Activated T-cell treated with anti-CD3 and anti-CD28 coated beads for 48 hours (primary cell): ENCODE measurements at regions not wholly inside any gene's neighbourhood (a gene's known extent, or its start where the extent isn't known, plus 50 kb on each side); places are given as distances from the start of the nearest gene placed in this dataset.
"Not testable (repeated sequence)": the region's sequence is repeated elsewhere in the genome, so short reads cannot be mapped to it uniquely, and the experiment has no call there.

Source experiments
- DNase-seq: peaks from one replicate; pipeline ENCODE4 v3.0.0-alpha.2; 2020; ENCODE audit warnings: low read depth

DNA sequence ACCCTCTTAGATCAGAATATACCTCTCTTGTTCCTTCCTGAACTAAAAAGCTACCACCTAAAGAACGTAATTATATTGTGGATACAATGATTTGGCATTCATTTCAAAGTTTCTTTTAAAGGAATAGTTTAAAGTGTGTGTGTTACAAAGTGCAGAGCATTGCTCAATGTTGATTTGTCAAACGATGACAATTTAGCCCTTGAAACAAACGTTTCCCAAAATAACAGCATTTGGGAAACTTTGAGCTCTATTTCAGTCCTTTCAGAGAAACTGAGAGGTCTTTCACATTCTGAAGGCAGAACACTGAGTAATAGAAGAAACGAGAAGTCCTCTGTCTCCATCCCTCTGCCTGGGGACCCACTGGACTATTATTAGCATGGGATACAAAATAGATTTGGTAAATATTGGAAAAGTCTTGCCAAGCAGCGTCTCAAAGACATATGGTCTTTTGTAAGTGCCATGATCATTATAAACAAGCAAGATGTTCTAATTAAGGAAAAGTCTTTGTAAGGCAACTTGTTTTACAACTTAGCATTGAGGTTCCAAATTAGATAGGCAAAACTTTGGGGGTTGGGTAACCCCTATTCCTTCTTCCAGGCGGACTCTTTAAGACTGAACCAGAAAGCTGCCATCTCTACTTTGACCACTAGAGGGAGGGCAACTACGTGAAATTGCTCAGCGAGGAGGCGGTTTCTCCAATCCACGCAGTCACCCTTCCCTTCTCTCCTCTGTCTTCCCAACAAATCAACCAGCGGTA is 208.8 kb downstream of the RNF144B start:
- peak; percentile 15 for DNase-seq

DNA sequence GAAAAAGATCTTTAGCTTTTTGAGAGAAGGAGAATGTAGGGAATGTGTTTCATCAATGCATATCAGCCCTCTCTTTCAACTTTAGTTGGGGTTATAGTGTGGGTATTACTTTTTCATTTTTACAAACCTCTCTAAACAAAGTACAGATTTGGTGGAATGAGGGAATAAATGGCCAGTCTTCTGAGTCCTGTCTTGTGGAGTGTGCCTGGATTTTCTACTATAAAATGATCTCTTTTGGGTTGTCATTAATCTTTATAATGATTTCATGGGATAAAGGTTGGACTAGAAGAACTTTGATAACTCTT is 209.3 kb downstream of the RNF144B start:
- DNase-seq, result no peak

DNA sequence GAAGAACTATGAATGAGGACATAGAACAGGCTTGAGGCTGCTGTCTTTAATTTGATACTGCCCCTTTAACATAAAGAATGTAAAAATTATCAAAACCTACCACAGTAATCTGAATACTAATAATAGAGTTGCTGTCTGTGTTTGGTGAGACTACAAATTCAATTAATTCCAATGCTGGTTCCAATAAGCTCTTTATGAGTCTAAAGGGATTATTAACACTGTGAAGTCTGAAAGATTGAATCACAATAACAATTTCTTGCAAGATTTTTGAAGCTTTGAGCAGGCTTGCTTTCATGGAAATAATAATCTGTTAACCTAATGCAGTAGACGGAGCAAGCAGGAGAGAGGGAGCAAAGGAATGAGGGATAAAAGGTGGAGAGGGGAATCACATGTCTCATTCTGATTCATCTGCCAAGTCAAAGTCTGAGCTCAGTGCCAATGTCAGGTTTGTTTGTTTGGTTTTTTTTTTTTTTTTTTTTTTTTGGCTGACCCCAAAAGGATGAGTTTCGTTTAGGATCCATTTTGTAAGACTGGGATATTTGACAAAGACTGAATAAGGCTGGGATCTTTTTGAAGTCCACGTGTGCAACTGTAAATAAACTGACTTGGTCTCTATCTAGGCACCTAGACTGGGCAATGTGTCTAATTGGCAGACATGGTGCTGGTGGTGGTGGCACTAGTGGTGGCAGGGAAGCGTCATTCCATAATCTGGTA is 211.6 kb downstream of the RNF144B start:
- DNase-seq, result no peak

DNA sequence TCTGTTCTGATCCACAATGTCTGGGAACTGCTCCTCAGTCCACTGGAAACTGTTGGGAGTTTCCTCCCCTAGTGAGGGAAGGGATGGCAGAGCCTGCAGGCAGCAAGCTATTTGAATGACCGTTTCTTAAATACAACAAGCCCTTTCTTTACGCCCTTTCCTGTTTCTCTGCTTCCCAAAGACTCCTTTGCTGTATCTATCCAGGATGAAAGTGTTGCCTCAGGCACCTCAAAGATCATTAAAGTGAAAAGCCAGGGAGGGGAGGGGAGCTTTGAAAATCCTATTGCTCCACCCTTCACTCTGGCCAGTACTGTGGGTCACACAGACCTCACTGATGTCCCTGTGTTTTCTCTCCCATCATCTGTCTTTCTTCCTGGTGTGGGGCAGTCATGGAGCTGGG is 213.1 kb downstream of the RNF144B start:
- no peak for DNase-seq

DNA sequence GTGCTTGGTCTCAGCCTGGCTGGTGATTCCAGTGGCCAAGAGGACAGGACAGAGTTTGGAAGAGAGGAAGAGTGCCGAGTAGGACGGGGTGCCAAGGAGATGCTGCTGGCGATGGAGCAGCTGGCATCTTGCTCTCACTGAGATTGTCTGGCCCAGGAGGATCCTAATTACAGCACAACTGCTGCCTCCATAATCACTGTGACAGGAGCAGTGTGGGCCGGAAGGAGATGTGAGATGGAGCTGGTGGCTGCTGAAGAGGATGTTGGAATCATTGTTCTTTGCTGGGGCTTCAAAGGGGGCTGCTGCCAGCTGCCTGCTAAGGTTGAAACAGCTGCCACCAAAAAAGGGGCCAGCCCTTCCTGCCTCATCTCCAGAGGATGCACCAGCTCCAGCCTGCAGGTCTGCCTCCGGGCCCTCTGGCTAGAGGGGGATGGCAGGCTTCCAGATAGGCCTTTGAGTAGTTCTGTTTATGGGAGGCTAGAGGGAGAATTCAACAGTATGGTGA is 214.4 kb downstream of the RNF144B start:
- no peak for DNase-seq

DNA sequence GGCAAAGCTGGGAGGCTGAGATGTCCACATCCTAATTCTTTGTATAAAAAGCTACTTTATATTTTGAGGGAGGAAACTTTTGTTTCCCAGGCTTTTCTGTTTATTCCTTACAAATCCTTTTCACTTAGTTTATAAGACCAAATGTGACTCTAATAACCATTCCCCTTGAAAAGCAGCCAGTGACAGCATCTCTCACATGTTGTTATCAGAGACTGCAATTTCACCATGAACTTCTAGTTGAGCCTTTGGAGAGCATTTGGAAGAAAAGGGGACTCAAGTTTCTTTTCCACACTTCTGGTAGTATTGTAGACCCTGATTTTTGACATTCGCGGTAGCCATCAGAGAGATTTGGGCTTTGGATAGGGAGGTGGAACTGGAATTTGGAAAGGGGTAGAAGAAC is 215.8 kb downstream of the RNF144B start:
- no peak for DNase-seq

DNA sequence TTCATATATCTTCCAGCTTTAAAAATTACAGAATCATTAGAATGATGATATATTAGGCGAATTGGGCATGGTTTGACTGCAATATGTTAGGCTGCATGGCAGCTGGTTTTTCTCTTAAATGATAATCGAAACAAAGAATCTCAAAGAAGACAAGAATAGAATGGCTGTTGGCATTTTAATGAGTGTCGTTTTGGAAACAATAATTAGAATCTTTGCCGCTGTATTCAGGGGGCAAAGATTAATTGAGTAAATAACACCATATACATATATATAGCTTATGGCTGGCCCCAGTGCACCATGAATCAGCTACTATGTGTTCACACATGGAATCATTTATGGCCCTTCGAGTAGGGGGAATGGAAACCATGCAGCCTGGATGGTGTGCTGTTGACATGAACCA is 216.2 kb downstream of the RNF144B start:
- no peak for DNase-seq

DNA sequence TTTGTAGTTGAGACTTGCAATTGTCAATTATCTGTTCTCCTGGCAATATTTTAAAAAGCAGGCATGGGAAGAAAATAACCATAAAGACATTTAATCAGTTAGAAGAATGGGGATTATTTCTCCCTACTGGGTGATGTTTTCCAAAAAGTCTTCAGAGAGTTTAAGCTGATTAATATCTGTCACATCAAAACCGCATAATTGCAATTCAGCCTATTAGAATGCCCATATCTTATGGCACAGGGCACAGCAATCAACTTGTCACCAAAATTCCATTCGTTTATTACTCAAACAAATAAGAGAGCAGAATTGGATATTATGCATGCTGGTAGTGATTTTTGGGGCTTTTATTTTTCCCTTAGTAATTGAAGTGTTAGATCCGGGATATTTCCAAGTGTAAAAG is 218.7 kb downstream of the RNF144B start:
- no peak for DNase-seq

DNA sequence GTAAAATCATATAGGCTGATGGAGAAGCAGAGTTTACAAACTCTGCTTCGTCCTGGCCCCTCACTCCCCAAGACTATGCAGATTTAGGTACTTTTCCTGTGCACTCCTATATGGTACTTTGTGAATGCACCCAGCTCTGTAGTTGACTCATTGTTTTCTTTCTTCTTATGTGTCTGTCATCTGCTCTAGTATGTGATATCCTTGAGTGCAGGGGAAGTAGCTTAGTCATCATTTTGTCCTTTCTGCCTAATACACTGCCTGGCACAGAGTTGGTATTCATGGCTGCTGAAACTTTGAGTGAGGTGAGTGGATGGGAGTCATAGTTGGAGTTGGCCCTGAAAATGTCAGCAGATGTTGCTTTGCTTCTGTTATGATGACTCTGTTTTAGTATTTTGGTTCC is 222.6 kb downstream of the RNF144B start:
- DNase-seq, result no peak

DNA sequence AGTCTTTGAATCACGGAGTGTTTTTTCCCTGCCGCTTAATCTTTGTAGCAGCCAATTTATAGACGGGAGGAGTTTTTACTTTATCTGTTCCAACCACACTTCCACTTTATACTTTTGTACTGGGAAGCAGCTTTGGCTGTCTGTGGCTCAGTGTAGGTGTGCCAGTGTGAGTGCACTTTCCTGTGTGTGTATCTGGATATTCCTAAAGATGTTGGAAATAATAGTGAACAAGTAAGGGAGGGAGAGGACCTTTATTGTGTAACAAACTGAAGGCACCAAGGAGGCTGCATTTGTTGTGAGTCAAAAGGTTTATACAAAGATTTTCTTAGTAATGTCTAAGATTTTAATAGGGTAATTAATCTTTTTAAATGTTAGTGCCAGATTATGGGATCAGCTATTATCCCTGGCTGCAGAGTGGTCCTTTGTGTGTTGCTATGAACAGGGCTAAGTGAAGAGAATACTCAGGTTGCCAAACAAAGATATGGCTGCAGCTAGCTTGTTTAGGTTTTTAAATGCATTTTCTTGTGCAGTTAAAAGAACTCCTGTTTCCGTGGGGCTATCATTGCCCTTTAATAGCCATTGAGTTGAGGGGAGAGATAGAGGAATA is 226.3 kb downstream of the RNF144B start:
- no peak for DNase-seq

DNA sequence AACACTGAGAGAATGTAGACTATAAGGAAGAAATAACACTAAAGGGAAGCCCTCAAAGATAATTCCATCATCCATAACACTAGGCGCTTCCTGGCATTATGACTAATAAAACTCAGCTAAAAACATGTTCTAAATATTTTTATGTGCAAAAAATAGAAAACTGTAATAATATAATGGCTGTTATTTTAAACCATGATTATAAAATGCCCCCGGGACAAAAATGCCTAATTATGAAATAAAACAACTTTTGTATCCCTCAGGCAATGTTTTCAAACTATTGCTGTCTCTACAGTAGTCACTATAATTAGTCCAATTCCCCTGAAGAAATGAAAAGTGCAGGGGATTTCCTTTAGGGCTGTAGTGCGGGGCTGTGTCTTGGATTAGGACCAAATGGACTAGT is 242.4 kb downstream of the RNF144B start:
- no peak for DNase-seq

DNA sequence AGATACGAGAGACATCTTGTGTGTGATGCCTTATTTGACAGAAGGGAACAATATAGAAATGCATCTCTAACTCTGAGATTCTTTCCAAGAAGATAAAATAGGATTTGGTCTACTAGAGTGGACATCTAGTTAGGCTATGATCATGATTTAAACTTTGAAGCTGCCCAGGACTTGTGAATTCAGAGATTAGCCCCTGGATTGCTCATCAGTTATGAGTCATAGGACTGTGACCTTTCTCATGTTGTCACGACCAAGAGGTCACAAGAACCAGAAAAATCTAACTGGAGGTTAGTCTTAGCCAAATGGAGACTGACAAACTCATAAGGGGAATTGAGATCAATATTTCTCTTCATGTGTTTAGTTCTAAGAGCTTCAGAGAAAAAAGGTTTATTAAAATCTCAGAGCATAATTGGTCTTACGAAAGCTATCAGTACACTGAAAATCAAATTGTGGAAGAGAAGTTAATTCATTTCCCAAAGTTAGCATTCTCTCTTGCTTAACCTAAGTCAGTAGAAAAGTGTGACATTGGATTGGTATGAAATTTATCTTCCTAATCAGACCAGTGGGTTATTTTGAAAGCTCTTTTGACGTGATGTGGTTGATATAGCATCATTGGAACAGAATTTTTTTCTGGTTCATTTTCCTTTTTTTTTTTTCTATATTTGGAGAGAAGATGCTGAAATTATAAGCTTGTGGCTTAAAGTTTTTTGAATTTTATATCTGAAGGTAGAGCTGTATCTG is 245.7 kb downstream of the RNF144B start:
- no peak for DNase-seq

DNA sequence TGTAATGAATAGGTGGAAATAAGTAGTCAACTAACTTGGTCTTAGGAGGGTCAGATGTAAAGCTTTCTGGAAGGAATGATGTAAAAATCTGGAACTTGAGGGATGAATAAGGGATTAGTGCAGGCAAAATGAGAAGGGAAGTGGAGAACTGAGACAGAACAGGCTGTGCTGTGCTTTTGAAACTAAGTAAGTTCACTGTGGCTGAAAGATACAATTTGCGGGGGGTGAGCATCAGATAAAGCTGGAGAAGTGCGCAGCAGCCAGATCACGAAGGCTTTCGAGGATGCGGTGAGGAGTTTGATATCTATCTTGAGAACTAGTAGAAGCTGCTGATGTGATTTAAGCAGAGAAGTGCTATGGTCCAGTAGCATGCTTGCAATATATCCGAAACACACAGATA is 247.8 kb downstream of the RNF144B start:
- no peak for DNase-seq

DNA sequence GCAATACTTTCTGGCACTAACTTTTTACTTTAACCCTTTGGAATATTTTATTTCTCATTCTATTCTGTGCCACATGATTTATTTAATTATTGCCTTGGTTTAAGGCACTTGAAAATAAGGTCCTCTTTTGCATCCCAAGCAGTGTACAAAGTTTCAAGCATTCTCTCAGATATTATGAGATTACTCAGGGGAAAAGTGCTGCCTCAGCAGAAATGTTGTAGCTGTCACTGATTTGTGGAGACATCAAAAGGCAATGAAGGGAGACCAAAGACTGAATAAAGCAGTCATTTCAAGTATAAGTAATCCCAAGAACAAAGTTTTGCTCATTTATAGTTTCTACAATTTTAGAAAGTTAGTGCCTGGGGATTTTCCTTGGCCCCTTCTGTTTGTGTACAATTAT is 253.0 kb downstream of the RNF144B start:
- DNase-seq, result no peak

DNA sequence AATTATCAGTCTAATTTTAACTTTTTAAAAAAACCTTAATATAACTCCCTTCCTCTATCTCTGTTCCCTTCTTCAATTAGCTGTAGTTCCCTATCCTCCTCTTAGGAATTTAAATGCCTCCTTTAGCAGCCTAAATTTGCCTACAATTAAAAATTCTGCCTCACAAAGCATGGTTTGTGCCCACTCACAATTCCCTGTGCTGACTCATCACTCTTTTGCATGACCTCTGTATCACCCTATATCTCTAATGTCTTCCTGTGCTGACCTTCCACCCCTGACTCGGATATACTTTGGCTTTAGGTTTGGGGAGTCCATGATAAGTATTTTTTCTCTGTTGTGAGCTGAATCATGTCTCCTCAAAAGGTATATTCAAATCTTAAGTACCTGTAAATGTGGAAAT is 253.6 kb downstream of the RNF144B start:
- no peak for DNase-seq

DNA sequence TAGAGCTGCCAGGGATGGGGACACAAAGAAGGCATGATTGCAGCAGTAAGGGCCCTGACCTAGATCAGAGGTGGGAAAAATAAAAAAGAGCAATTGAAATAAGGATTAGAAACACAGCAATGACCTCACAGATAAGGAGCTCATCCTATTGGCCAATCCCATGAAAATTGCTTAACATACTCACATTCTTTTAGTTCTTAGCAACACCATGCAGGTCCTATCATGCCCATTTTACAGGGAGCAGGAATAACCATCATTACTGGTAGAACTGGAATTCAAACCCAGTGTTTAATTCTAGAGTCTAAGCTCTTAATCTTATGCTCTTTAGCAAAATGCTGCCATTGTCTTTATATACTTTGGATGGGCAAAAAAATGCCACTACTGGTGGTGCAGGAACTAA is 267.7 kb downstream of the RNF144B start:
- no peak for DNase-seq

DNA sequence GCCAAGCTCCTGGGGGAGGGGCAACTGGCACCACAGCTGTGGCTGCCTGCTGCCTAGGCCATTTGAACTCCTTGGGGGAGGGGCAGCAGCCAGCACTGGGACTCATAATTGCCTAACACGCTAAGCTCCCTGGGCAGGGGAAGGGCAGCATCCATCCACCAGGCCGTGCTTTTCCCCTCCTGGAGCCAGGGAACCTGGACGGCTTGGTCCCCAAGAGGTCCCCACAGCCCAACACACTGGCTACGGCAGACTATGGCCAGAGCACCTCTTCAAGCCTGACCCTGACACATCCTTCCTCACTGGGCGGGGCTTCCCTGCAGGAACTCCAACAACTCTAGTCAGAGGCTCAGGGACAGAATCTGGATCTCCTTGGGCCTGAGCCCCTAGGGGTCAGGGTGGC is 269.4 kb downstream of the RNF144B start:
- no peak for DNase-seq

DNA sequence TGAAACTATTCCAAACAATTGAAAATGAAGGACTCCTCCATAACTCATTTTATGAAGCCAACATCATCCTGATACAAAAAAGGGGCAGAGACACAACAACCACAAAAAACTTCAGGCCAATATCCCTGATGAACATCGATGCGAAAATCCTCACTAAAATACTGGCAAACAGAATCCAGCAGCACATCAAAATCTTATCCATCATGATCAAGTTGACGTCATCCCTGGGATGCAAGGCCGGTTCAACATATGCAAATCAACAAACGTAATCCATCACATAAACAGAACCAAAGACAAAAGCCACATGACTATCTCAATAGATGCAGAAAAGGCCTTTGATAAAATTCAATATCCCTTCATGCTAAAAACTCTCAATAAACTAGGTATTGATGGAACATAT is 272.8 kb downstream of the RNF144B start:
- not testable (repeated sequence) for DNase-seq

DNA sequence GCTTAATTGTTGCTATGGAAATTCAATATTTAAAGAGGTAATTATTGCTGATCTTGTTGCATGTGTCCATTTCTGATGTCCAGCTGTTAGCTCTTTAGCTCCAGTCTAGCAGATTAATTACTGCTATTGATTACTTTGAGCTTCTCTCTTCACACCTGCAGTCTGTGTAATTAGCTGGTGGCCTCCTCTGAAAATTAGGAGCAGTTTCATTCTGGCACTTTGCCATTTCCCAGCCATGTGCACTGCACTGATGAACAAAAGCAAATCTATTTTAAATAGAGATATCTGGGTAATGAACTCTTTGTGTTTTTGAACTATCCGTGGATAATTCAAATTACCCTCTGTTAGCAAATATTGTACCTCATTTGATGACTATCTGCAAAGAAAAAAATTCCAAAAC is 275.9 kb downstream of the RNF144B start:
- no peak for DNase-seq

DNA sequence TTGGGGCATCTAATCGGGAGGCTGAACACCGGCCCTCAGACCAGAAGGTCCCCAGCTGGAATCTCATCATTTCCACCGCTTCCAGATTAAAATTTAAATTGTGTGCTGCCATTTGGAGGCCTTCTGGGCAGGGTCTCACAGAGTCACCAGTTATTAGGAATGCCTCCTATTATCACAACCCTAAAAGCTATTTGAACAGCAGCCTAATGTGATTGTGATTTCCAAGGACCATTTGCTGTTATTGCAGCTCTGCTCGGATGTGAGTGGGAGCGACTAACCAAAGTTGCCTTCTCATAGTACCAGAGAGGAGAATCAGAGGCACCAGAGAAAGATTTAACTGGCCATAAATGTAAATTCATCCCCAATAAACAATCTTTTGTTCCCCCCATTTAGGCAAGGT is 277.3 kb downstream of the RNF144B start:
- DNase-seq, result no peak

DNA sequence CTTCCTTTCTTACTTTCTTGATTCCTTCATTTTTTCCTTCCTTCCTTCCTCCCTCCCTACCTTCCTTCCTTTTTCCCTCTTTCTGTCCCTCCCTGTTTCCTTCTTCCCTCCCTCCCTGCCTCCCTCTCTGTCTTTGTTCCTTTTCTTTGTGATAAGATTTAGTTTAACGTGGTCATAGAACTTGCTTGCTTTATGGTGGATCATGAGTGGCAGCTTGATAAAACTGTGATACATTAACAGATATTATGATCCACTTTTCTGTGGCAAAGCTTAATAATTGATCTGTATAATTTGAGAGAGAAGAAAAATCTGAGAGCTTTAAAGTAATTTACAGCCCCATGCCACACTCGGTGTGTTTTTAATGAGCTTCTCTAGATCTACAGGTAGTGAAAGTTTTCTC is 280.5 kb downstream of the RNF144B start:
- DNase-seq, result no peak

DNA sequence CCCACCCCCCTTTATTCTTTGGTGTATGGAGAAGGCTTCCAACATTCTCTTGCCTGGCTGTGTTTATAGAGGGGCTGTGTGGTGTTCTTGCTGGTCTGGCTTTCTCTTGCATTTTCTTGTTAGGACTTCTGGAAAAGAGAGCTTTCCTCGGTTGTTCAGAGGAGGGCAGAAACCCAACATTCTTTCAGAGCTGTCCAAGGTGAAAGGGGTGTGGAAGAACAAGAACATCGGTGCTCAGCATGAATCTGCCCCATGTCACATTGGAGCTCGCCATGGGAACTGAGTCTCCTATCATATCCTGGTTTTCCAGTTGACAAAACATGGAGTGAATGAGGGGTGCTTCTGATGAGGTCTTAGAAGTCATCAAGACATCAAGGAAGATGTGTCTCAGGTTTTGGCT is 281.8 kb downstream of the RNF144B start:
- no peak for DNase-seq

DNA sequence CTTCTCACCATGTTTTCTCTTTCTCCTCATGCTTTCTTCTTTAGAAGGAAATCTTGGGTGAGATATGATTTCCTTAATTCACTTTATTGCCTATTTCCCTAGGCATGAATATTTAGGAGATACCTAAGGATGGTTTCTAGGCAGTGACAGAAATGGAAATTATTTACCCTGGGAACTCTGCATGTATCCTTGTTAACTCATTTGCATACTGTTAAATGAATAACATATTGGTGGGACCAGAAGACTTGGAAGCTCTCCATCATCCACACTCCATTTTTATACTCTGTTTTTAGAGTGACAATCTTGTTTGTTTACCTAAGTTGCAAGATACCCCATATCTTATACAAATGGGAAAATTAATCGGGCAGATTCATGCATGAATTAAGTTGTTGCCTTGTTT is 285.7 kb downstream of the RNF144B start:
- no peak for DNase-seq
